GM23338 (cell line): ENCODE measurements at regions not wholly inside any gene's neighbourhood (a gene's known extent, or its start where the extent isn't known, plus 50 kb on each side); places are given as distances from the start of the nearest gene placed in this dataset.

Experiments used
- ATAC-seq: fragments of 200-7000 bp; cut with Tn5 transposase; 3 replicates; pipeline ENCODE4 v1.9.1; 2020
- DNase-seq: peaks from one replicate; pipeline ENCODE4 v3.0.0-alpha.2; 2015; ENCODE audit warnings: low spot score
- H2AFZ ChIP-seq: fragments of 200-600 bp; sonication (generic); 2 replicates; pipeline ENCODE4 v1.8.0; 2016; ENCODE audit warnings: antibody characterized with exemption, mild to moderate bottlenecking, moderate library complexity
- H3F3A ChIP-seq: fragments of 200-600 bp; sonication (generic); replicated peaks from 2 replicates; pipeline ENCODE4 v1.8.0; 2017; ENCODE audit warnings: antibody characterized with exemption, mixed run types, low read depth
- H3K27ac ChIP-seq: fragments of 200-600 bp; sonication (generic); 2 replicates; pipeline ENCODE4 v1.6.1; 2016; ENCODE audit warnings: low read depth
- H3K27me3 ChIP-seq: fragments of 200-600 bp; sonication (generic); 2 replicates; pipeline ENCODE4 v1.8.0; 2016; ENCODE audit warnings: mild to moderate bottlenecking, mixed run types, moderate library complexity; ENCODE audit not compliant: insufficient read depth
- H3K36me3 ChIP-seq: fragments of 200-600 bp; sonication (generic); 2 replicates; pipeline ENCODE4 v1.8.0; 2016; ENCODE audit warnings: mild to moderate bottlenecking; ENCODE audit not compliant: insufficient read depth
- H3K4me1 ChIP-seq: fragments of 200-600 bp; sonication (generic); 2 replicates; pipeline ENCODE4 v1.8.0; 2016; ENCODE audit warnings: mild to moderate bottlenecking, moderate library complexity; ENCODE audit not compliant: insufficient read depth
- H3K4me2 ChIP-seq: fragments of 200-600 bp; sonication (generic); 2 replicates; pipeline ENCODE4 v1.7.1; 2017; ENCODE audit warnings: mixed run types
- H3K4me3 ChIP-seq: fragments of 200-600 bp; sonication (generic); 2 replicates; pipeline ENCODE4 v1.6.1; 2016; ENCODE audit warnings: mixed run types
- H3K79me2 ChIP-seq: fragments of 200-600 bp; sonication (generic); replicated peaks from 2 replicates; pipeline ENCODE4 v1.8.0; 2017; ENCODE audit warnings: mild to moderate bottlenecking; ENCODE audit not compliant: insufficient read depth
- H3K9me2 ChIP-seq: fragments of 200-600 bp; sonication (generic); 2 replicates; pipeline ENCODE4 v1.8.0; 2017; ENCODE audit not compliant: insufficient read depth
- H4K20me1 ChIP-seq: fragments of 200-600 bp; sonication (generic); replicated peaks from 2 replicates; pipeline ENCODE4 v1.8.0; 2017; ENCODE audit warnings: mild to moderate bottlenecking; ENCODE audit not compliant: insufficient read depth
- H3K27ac Mint-ChIP-seq: 2 replicates; pipeline ENCODE4 v1.8.0; 2020; ENCODE audit warnings: inconsistent platforms, mild to moderate bottlenecking, moderate library complexity, mixed read lengths
- H3K27me3 Mint-ChIP-seq: 3 replicates; pipeline ENCODE4 v1.8.0; 2022; ENCODE audit warnings: low read depth, mild to moderate bottlenecking, moderate library complexity, mixed read lengths, inconsistent platforms; ENCODE audit not compliant: insufficient read depth, poor library complexity
- H3K36me3 Mint-ChIP-seq: 3 replicates; pipeline ENCODE4 v1.8.0; 2021; ENCODE audit warnings: low read depth, mild to moderate bottlenecking, inconsistent platforms, moderate library complexity, mixed read lengths
- H3K4me1 Mint-ChIP-seq: 3 replicates; pipeline ENCODE4 v1.8.0; 2020; ENCODE audit warnings: mild to moderate bottlenecking, inconsistent platforms, mixed read lengths
- H3K4me3 Mint-ChIP-seq: 3 replicates; pipeline ENCODE4 v1.8.0; 2021; ENCODE audit warnings: moderate library complexity, mild to moderate bottlenecking, inconsistent platforms, mixed read lengths
- H3K9me3 Mint-ChIP-seq: 3 replicates; pipeline ENCODE4 v1.8.0; 2020; ENCODE audit warnings: moderate library complexity, mild to moderate bottlenecking, inconsistent platforms, mixed read lengths
- CTCF ChIP-seq, 2 experiments: fragments of 200-600 bp in 1 of 2; sonication (generic) in 1 of 2; conservative IDR thresholded peaks; 2 replicates each; pipeline versions ENCODE4 v1.5.1 to v1.6.1; 2016 to 2017; ENCODE audit warnings: antibody characterized with exemption in 2 of 2, low read depth in 2 of 2, mild to moderate bottlenecking in 2 of 2, moderate library complexity in 1 of 2
- EZH2phosphoT487 ChIP-seq: fragments of 200-600 bp; sonication (generic); IDR thresholded peaks from one replicate; pipeline ENCODE4 v1.8.1; 2018; ENCODE audit warnings: antibody characterized with exemption; ENCODE audit not compliant: unreplicated experiment
- JUNB ChIP-seq: IDR thresholded peaks from one replicate; pipeline ENCODE4 v1.6.1; 2016; ENCODE audit warnings: antibody characterized with exemption; ENCODE audit not compliant: unreplicated experiment
- POLR2AphosphoS5 ChIP-seq: IDR thresholded peaks from 2 replicates; pipeline ENCODE4 v1.6.1; 2016; ENCODE audit warnings: antibody characterized with exemption, low read depth
- REST ChIP-seq: IDR thresholded peaks from one replicate; pipeline ENCODE4 v1.6.1; 2018; ENCODE audit warnings: antibody characterized with exemption; ENCODE audit not compliant: unreplicated experiment
- ZNF462 ChIP-seq: fragments of 250-450 bp; sonication (Bioruptor Pico); IDR thresholded peaks from 2 replicates; pipeline ENCODE4 v1.5.0; 2020; ENCODE audit warnings: mild to moderate bottlenecking, moderate library complexity

DNA sequence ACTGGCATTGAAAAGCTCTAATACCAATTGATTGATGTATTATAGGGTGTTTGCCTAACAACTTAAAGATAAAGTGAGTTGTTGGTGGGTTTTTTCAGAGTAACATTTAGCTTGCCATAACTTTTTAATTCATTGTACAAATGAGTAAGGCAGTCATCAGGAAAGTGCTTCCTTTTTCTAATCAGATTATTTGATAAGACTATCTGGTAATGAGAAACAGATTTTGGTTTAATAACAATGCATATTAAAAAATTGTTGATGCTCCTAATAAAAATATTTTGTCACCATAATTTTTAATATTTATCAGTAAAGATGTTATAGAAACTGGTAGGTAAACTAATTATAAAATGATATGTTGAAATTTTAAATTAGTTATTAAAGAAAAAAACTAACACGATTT lies 51.3 kb downstream of the BLTP1 start:
- Mint-ChIP-seq H3K9me3 (no peaks in the 10 kb centered on the region), H3K27me3 (no peaks in the 10 kb centered on the region), H3K27ac (no peak overlapping the region), H3K4me3 (no peak overlapping the region), H3K36me3 (peaks cover 3% of the 10 kb centered on the region; the same call in 1 of the 3 replicates), H3K4me1 (no peaks in the 10 kb centered on the region)
- DNase-seq, result no peak
- H3K79me2 ChIP-seq, result no peaks in the 10 kb centered on the region
- no peak for ATAC-seq
- TF ChIP-seq REST (no peak), EZH2phosphoT487 (no peak), POLR2AphosphoS5 (no peak), ZNF462 (CRISPR knock-in tag) (no peak), JUNB (no peak), CTCF (conservative IDR thresholded peaks at IDR 0.05; ENCODE audit: low read depth in 2 of 2) (no peak)
- H3K27ac ChIP-seq, result no peak overlapping the region
- no peaks in the 10 kb centered on the region for H3F3A ChIP-seq
- no peak overlapping the region for H3K4me2 ChIP-seq
- no peaks in the 10 kb centered on the region for H4K20me1 ChIP-seq
- H3K27me3 ChIP-seq, result no peaks in the 10 kb centered on the region
- no peaks in the 10 kb centered on the region for H3K4me1 ChIP-seq
- no peaks in the 10 kb centered on the region for H3K9me2 ChIP-seq
- H2AFZ ChIP-seq, result no peak overlapping the region
- H3K36me3 ChIP-seq, result peaks cover 3% of the 10 kb centered on the region; the same call in 1 of the 2 replicates
- H3K4me3 ChIP-seq, result no peak overlapping the region
